Forelimb muscle (tissue), 1 donor: ENCODE measurements at regions not wholly inside any gene's neighbourhood (a gene's known extent, or its start where the extent isn't known, plus 50 kb on each side); places are given as distances from the start of the nearest gene placed in this dataset.
"Not testable (repeated sequence)": the region's sequence is repeated elsewhere in the genome, so short reads cannot be mapped to it uniquely, and the experiment has no call there.

Experiments
- DNase-seq: peaks from one replicate; pipeline ENCODE4 v3.0.0-alpha.2; 2013; ENCODE audit warnings: low read depth

GRCh38 chr5:166712447-166713185, 1578.8 kb upstream of the WWC1 start:
- no peak for DNase-seq

- no peak for DNase-seq
Observed at GRCh38 chr5:166713295-166713694, 1578.2 kb upstream of the WWC1 start.

- no peak for DNase-seq
Observed at GRCh38 chr5:166716856-166717492, 1574.5 kb upstream of the WWC1 start.

GRCh38 chr5:166719991-166720390, 1571.5 kb upstream of the WWC1 start:
- DNase-seq: no peak

- DNase-seq: no peak
Observed at GRCh38 chr5:166722939-166723338, 1568.5 kb upstream of the WWC1 start.

GRCh38 chr5:166724284-166724683, 1567.2 kb upstream of the WWC1 start:
- no peak for DNase-seq

GRCh38 chr5:166725593-166725992, 1565.9 kb upstream of the WWC1 start:
- DNase-seq: no peak

GRCh38 chr5:166726406-166726805, 1565.0 kb upstream of the WWC1 start:
- no peak for DNase-seq

- not testable (repeated sequence) for DNase-seq
Observed at GRCh38 chr5:166742951-166743350, 1548.5 kb upstream of the WWC1 start.

GRCh38 chr5:166746506-166746905, 1544.9 kb upstream of the WWC1 start:
- no peak for DNase-seq

- no peak for DNase-seq
Observed at GRCh38 chr5:166750376-166750775, 1541.1 kb upstream of the WWC1 start.

- DNase-seq: no peak
Observed at GRCh38 chr5:166758151-166758550, 1533.3 kb upstream of the WWC1 start.

- no peak for DNase-seq
Observed at GRCh38 chr5:166767858-166768257, 1523.6 kb upstream of the WWC1 start.

- DNase-seq: no peak
Observed at GRCh38 chr5:166768536-166768935, 1522.9 kb upstream of the WWC1 start.

- DNase-seq: no peak
Observed at GRCh38 chr5:166772770-166773169, 1518.7 kb upstream of the WWC1 start.

GRCh38 chr5:166781737-166782136, 1509.7 kb upstream of the WWC1 start:
- no peak for DNase-seq

- no peak for DNase-seq
Observed at GRCh38 chr5:166784545-166785078, 1506.8 kb upstream of the WWC1 start.

- DNase-seq: no peak
Observed at GRCh38 chr5:166786178-166786577, 1505.3 kb upstream of the WWC1 start.

GRCh38 chr5:166786889-166787288, 1504.6 kb upstream of the WWC1 start:
- DNase-seq: no peak

GRCh38 chr5:166788050-166788449, 1503.4 kb upstream of the WWC1 start:
- DNase-seq: no peak

GRCh38 chr5:166795756-166796155, 1495.7 kb upstream of the WWC1 start:
- DNase-seq: no peak

GRCh38 chr5:166803058-166803457, 1488.4 kb upstream of the WWC1 start:
- no peak for DNase-seq

GRCh38 chr5:166804223-166804622, 1487.2 kb upstream of the WWC1 start:
- DNase-seq: not testable (repeated sequence)
